Chondrocyte (in vitro differentiated cells): ENCODE measurements at regions not wholly inside any gene's neighbourhood (a gene's known extent, or its start where the extent isn't known, plus 50 kb on each side); places are given as distances from the start of the nearest gene placed in this dataset.
A peak's percentile ranks its signal among the peaks of the same experiment; 100 is the strongest.

Experiments used
- DNase-seq: peaks from one replicate; pipeline ENCODE4 v3.0.0; 2021; ENCODE audit warnings: mixed read lengths, low spot score
- H3K27ac Mint-ChIP-seq: one replicate; pipeline ENCODE4 v1.8.0; 2021; ENCODE audit warnings: mild to moderate bottlenecking, moderate library complexity, mixed read lengths; ENCODE audit not compliant: unreplicated experiment
- H3K27me3 Mint-ChIP-seq: 2 replicates; pipeline ENCODE4 v1.8.0; 2021; ENCODE audit warnings: low read depth, mixed read lengths
- H3K36me3 Mint-ChIP-seq: 2 replicates; pipeline ENCODE4 v1.8.0; 2021; ENCODE audit warnings: low read depth, mixed read lengths
- H3K4me1 Mint-ChIP-seq: 2 replicates; pipeline ENCODE4 v1.8.0; 2021; ENCODE audit warnings: low read depth, mild to moderate bottlenecking, mixed read lengths
- H3K4me3 Mint-ChIP-seq: one replicate; pipeline ENCODE4 v1.8.0; 2021; ENCODE audit warnings: mild to moderate bottlenecking, moderate library complexity, mixed read lengths; ENCODE audit not compliant: unreplicated experiment
- H3K9me3 Mint-ChIP-seq: 2 replicates; pipeline ENCODE4 v1.8.0; 2021; ENCODE audit warnings: low read depth, mixed read lengths
- TF ChIP-seq, protein P1 (sequence below): fragments of 200-600 bp; sonication (generic); IDR thresholded peaks from 2 replicates; pipeline ENCODE4 v1.5.0; 2021; ENCODE audit warnings: antibody characterized with exemption, mild to moderate bottlenecking, moderate library complexity

DNA sequence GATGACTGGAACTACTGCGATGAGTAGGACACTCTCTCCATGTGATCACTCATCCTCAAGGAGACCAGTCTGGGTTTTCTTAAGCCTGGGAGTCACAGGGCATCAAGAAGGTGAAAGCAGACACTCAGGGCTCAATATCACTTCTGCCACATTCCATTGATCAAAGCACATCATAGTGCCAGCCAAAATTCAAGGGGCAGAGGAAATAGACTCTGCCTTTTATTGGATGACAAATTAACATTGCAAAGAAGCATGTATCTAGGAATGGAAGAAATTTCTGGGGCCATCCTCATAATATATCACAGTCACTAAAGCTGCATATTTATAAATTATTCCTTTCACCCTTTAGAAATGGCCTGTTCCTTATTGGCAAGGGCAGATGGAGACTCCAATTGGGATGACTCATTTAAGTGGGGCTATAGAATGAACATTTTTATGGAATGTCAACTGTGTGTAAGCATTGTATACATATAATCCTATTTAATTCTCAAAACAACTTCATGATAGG, 114.8 kb upstream of the CDC42EP3 start:
- no peaks in the 10 kb centered on the region for H3K27me3 Mint-ChIP-seq
- H3K4me3 Mint-ChIP-seq: no peak overlapping the region
- peaks cover 16% of the 10 kb centered on the region for H3K36me3 Mint-ChIP-seq
- peaks cover 29% of the 10 kb centered on the region for H3K9me3 Mint-ChIP-seq
- peaks cover 64% of the 10 kb centered on the region for H3K4me1 Mint-ChIP-seq
- TF ChIP-seq, protein P1, sequence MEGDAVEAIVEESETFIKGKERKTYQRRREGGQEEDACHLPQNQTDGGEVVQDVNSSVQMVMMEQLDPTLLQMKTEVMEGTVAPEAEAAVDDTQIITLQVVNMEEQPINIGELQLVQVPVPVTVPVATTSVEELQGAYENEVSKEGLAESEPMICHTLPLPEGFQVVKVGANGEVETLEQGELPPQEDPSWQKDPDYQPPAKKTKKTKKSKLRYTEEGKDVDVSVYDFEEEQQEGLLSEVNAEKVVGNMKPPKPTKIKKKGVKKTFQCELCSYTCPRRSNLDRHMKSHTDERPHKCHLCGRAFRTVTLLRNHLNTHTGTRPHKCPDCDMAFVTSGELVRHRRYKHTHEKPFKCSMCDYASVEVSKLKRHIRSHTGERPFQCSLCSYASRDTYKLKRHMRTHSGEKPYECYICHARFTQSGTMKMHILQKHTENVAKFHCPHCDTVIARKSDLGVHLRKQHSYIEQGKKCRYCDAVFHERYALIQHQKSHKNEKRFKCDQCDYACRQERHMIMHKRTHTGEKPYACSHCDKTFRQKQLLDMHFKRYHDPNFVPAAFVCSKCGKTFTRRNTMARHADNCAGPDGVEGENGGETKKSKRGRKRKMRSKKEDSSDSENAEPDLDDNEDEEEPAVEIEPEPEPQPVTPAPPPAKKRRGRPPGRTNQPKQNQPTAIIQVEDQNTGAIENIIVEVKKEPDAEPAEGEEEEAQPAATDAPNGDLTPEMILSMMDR: no peak
- no peak for DNase-seq
- no peak overlapping the region for H3K27ac Mint-ChIP-seq

DNA sequence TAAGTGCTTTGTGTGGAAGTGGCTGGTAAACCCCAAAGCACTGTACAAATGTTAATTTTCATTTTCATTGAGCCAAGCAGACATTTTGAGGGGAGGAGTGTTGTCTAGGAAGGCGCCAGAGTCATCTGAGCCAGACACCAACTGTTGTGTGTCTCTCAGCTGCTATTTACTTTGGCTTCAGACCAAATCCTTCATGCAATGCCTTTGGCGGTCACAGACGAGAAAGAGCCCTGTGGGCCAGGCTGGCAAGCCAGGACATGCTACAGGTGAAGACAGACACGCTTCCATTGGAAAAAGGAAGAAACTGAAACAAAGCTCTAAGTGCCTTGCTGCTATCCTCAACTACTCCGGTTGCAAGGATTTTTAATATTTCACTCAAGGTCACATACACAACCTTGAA, 115.4 kb upstream of the CDC42EP3 start:
- no peak overlapping the region for H3K4me3 Mint-ChIP-seq
- H3K9me3 Mint-ChIP-seq: peaks cover 33% of the 10 kb centered on the region
- TF ChIP-seq, protein P1: no peak
- peak overlapping the region; percentile 1 for H3K27ac Mint-ChIP-seq
- no peaks in the 10 kb centered on the region for H3K27me3 Mint-ChIP-seq
- no peak for DNase-seq
- peaks cover 64% of the 10 kb centered on the region for H3K4me1 Mint-ChIP-seq
- peaks cover 16% of the 10 kb centered on the region for H3K36me3 Mint-ChIP-seq

DNA sequence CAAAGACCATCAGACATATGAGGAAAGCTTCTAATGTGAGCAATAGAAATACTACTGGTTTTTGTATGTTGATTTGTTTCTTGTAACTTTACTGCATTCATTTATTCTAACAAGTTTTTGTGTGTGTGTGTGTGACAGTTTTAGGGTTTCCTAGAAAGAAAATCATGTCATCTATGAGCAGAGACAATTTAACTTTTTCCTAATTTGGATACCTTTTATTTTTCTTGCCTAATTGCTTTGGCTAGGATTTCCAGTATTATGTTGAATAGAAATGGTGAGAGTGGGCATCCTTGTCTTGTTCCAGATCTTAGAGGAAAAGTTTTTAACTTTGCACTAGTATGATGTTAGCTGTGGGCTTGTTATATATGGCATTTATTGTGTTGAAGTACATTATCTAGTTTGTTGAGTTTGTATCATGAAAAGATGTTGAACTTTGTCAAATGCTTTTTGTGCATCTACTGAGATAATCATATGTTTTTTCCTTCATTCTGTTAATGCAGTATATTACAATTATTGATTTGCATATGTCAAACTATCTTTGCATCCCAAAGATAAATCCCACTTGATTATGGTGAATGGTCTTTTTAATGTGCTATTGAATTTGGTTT, 117.3 kb upstream of the CDC42EP3 start:
- Mint-ChIP-seq H3K36me3 (peaks cover 16% of the 10 kb centered on the region), H3K4me1 (peaks cover 56% of the 10 kb centered on the region), H3K27ac (no peak overlapping the region), H3K27me3 (no peaks in the 10 kb centered on the region), H3K9me3 (peaks cover 33% of the 10 kb centered on the region), H3K4me3 (no peak overlapping the region)
- TF ChIP-seq, protein P1: no peak
- DNase-seq: no peak

DNA sequence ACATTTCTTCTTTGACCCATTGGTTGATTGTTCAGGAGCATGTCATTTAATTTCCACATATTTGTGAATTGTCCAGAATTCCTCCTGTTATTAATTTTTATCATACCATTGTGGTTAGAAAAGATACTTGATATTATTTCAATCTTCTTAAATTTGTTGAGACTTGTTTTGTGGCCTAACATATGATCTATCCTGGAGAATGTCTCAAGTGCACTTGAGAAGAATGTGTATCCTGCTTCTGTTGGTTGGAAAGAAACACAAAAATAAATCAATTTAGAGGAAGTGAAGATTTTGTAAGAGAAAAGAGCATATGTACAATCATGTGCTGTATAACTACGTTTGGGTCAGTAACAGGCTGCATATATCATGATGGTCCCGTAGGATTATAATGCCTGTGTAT, 118.6 kb upstream of the CDC42EP3 start:
- H3K27ac Mint-ChIP-seq: peak overlapping the region; percentile 66
- H3K4me1 Mint-ChIP-seq: peaks cover 61% of the 10 kb centered on the region
- H3K36me3 Mint-ChIP-seq: peaks cover 16% of the 10 kb centered on the region
- H3K27me3 Mint-ChIP-seq: no peaks in the 10 kb centered on the region
- no peak for DNase-seq
- no peak overlapping the region for H3K4me3 Mint-ChIP-seq
- TF ChIP-seq, protein P1: no peak
- H3K9me3 Mint-ChIP-seq: peaks cover 33% of the 10 kb centered on the region

DNA sequence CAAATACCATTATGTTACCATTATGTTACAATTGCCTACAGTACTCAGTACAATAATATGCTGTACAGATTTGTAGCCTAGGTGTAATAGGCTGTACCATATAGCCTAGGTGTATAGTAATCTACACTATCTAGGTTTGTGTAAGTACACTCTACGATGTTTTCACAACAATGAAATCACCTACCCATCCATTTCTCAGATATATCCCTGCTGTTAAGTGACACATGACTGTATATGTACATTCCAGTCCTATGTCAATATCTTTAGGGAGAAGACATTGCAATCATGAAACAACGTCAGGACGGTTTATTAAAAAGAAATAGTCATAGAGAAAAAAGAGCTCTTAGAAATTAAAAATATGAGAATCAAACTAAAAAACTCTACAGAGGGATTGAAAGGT, 119.0 kb upstream of the CDC42EP3 start:
- Mint-ChIP-seq H3K27me3 (no peaks in the 10 kb centered on the region), H3K9me3 (peaks cover 33% of the 10 kb centered on the region), H3K27ac (peak overlapping the region; percentile 33), H3K4me1 (peaks cover 63% of the 10 kb centered on the region), H3K36me3 (peaks cover 16% of the 10 kb centered on the region), H3K4me3 (no peak overlapping the region)
- DNase-seq: no peak
- TF ChIP-seq, protein P1: no peak
